ENCODE measurements at regions not wholly inside any gene's neighbourhood (a gene's known extent, or its start where the extent isn't known, plus 50 kb on each side); places are given as distances from the start of the nearest gene placed in this dataset.

DNA sequence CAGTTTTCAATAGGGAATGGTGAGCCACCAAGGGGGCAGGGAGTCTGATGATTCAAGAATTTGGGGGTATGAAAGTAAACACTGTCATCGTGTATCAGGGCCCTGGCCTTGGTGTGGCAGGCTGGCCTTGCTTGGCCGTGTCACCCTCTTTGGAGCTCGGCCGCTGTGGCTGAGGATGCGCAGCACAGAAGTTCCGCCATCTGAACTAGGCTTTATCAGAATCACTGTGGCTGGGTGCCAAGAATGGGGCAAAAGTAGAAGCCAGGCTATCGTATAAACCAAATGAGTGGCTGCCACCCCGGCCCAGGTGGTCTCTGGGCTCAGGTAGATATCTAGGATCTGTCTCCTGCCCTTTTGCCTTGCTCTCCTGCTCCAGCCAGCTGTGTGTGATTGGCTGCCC lies 137.4 kb downstream of the PAPOLA start:
- Histone ChIP-seq H3K27ac (ENCODE audit: low read depth, low read length) (no peak overlapping the region), H3K4me1 (ENCODE audit: control insufficient read depth, insufficient read depth, low read length) (no peaks in the 10 kb centered on the region), H3K9ac (ENCODE audit: low read length) (no peak overlapping the region), H3K27me3 (ENCODE audit: control insufficient read depth, insufficient read depth, low read length) (no peaks in the 10 kb centered on the region), H3K36me3 (ENCODE audit: control insufficient read depth, insufficient read depth, low read length) (no peaks in the 10 kb centered on the region), H3K9me3 (ENCODE audit: control insufficient read depth, insufficient read depth, low read depth, low read length) (no peaks in the 10 kb centered on the region), H3K4me3 (ENCODE audit: low read depth, low read length) (no peak overlapping the region)

GRCh38 chr14:96648506-96649326 lies 146.5 kb downstream of the PAPOLA start:
- Histone ChIP-seq H3K4me3 (ENCODE audit: low read depth, low read length) (no peak overlapping the region), H3K36me3 (ENCODE audit: control insufficient read depth, insufficient read depth, low read length) (no peaks in the 10 kb centered on the region), H3K27ac (ENCODE audit: low read depth, low read length) (no peak overlapping the region), H3K9ac (ENCODE audit: low read length) (no peak overlapping the region), H3K9me3 (ENCODE audit: control insufficient read depth, insufficient read depth, low read depth, low read length) (no peaks in the 10 kb centered on the region), H3K4me1 (ENCODE audit: control insufficient read depth, insufficient read depth, low read length) (no peaks in the 10 kb centered on the region), H3K27me3 (ENCODE audit: control insufficient read depth, insufficient read depth, low read length) (no peaks in the 10 kb centered on the region)

DNA sequence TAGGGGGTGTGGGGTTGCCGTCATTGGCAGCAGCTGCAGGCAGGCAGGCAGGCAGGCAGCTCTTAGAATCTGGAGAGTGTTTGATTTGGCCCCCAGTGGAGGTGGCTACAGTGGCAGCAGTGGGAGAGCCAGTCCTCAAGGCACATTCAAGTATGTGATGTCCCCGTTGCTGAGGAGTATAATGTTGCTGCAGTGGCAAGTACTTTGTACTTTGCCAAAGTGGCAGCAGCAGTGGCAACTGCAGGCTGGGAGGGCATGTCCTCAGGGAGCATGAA lies 147.1 kb downstream of the PAPOLA start:
- no peaks in the 10 kb centered on the region for H3K27me3 ChIP-seq (ENCODE audit: control insufficient read depth, insufficient read depth, low read length)
- no peaks in the 10 kb centered on the region for H3K36me3 ChIP-seq (ENCODE audit: control insufficient read depth, insufficient read depth, low read length)
- no peak overlapping the region for H3K9ac ChIP-seq (ENCODE audit: low read length)
- no peak overlapping the region for H3K27ac ChIP-seq (ENCODE audit: low read depth, low read length)
- H3K4me3 ChIP-seq (ENCODE audit: low read depth, low read length): no peak overlapping the region
- no peaks in the 10 kb centered on the region for H3K4me1 ChIP-seq (ENCODE audit: control insufficient read depth, insufficient read depth, low read length)
- no peaks in the 10 kb centered on the region for H3K9me3 ChIP-seq (ENCODE audit: control insufficient read depth, insufficient read depth, low read depth, low read length)

- Histone ChIP-seq H3K9me3 (ENCODE audit: control insufficient read depth, insufficient read depth, low read depth, low read length) (no peaks in the 10 kb centered on the region), H3K9ac (ENCODE audit: low read length) (no peak overlapping the region), H3K27me3 (ENCODE audit: control insufficient read depth, insufficient read depth, low read length) (no peaks in the 10 kb centered on the region), H3K4me1 (ENCODE audit: control insufficient read depth, insufficient read depth, low read length) (no peaks in the 10 kb centered on the region), H3K36me3 (ENCODE audit: control insufficient read depth, insufficient read depth, low read length) (no peaks in the 10 kb centered on the region), H3K27ac (ENCODE audit: low read depth, low read length) (no peak overlapping the region), H3K4me3 (ENCODE audit: low read depth, low read length) (no peak overlapping the region)
Observed at GRCh38 chr14:96653597-96653996, 143.6 kb upstream of the VRK1 start.

DNA sequence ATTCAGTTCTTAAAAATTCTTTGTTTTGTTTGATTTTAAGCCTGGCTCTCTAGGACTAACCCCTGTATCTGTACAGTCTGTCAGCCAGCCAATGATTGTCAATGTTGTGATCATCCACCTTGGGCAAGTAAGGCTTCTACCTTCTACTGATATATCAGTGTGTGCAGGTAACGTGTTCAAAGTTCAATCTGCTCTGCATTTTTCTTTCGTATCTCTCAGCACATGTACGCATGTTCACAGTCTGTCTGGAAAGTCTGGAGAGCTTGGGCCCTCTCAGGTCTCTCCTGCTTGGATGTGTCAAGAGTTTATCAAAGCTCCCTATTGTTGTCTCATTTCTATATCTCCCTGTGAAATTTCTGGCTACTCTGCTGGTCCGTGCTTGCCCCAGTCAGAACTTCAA lies 138.6 kb upstream of the VRK1 start:
- no peaks in the 10 kb centered on the region for H3K36me3 ChIP-seq (ENCODE audit: control insufficient read depth, insufficient read depth, low read length)
- no peaks in the 10 kb centered on the region for H3K9me3 ChIP-seq (ENCODE audit: control insufficient read depth, insufficient read depth, low read depth, low read length)
- H3K27ac ChIP-seq (ENCODE audit: low read depth, low read length): no peak overlapping the region
- no peaks in the 10 kb centered on the region for H3K27me3 ChIP-seq (ENCODE audit: control insufficient read depth, insufficient read depth, low read length)
- H3K4me3 ChIP-seq (ENCODE audit: low read depth, low read length): no peak overlapping the region
- H3K9ac ChIP-seq (ENCODE audit: low read length): no peak overlapping the region
- H3K4me1 ChIP-seq (ENCODE audit: control insufficient read depth, insufficient read depth, low read length): 0 out of 2 replicates have a peak, but pooled peaks cover 3% of the 10 kb centered on the region

DNA sequence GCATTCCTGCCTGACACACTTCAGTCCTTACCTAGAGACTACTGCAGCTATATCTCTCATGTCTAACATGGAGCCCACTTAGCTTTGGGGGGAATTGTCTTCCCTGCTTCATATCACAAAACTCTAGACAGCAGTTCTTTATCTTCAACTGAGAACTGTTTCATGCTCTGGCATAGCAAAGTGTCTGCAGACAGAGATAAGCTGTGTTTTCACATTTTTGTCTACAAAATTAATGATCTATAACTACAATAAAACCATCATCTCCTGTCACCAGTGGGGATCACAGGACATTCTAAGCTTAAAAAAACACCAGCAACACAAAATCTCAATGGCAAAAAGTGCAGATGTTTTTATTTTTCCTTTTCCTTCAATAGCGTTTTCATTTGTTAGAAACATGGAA lies 137.1 kb upstream of the VRK1 start:
- Histone ChIP-seq H3K27ac (ENCODE audit: low read depth, low read length) (no peak overlapping the region), H3K27me3 (ENCODE audit: control insufficient read depth, insufficient read depth, low read length) (no peaks in the 10 kb centered on the region), H3K4me1 (ENCODE audit: control insufficient read depth, insufficient read depth, low read length) (0 out of 2 replicates have a peak, but pooled peaks cover 3% of the 10 kb centered on the region), H3K9me3 (ENCODE audit: control insufficient read depth, insufficient read depth, low read depth, low read length) (no peaks in the 10 kb centered on the region), H3K9ac (ENCODE audit: low read length) (no peak overlapping the region), H3K4me3 (ENCODE audit: low read depth, low read length) (no peak overlapping the region), H3K36me3 (ENCODE audit: control insufficient read depth, insufficient read depth, low read length) (no peaks in the 10 kb centered on the region)

- Histone ChIP-seq H3K27ac (ENCODE audit: low read depth, low read length) (no peak overlapping the region), H3K4me3 (ENCODE audit: low read depth, low read length) (no peak overlapping the region), H3K9me3 (ENCODE audit: control insufficient read depth, insufficient read depth, low read depth, low read length) (0 out of 2 replicates have a peak, but pooled peaks cover 3% of the 10 kb centered on the region), H3K27me3 (ENCODE audit: control insufficient read depth, insufficient read depth, low read length) (no peaks in the 10 kb centered on the region), H3K4me1 (ENCODE audit: control insufficient read depth, insufficient read depth, low read length) (0 out of 2 replicates have a peak, but pooled peaks cover 3% of the 10 kb centered on the region), H3K36me3 (ENCODE audit: control insufficient read depth, insufficient read depth, low read length) (no peaks in the 10 kb centered on the region), H3K9ac (ENCODE audit: low read length) (no peak overlapping the region)
Observed at GRCh38 chr14:96660667-96661066, 136.5 kb upstream of the VRK1 start.

DNA sequence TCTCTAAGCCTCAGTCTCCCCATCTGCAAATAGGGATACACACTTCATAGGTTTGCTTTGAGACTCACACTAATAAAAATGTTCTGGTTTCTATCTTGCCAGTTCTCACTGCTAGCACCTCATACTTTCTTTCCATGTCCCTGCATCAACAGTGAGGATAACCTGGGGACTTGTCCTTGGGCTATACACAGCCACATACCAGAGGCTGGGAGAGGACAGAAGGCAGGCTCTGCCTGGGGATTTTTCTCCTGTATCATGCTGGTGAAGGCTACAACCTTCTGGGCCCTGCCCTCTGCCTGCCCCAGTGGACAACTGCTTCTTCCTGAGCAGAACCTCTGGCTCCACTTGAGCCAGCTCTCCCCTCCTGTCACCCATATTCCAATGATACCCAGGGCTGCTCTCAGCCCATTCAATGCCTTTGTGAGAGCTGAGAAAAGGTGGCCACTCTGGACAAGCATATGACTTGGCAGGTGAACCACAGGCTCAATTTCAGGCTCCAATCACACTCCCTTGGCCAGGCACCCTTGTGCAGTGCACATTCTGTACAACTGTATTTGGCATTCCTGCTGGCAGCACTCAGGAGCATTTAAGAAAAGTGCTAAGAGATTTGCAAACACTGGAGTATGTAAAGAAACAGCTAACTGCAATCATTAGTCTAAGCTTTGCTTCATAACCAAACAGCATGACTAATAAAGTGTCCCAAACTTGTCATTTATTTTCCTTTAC lies 135.8 kb upstream of the VRK1 start:
- Histone ChIP-seq H3K9ac (ENCODE audit: low read length) (no peak overlapping the region), H3K4me1 (ENCODE audit: control insufficient read depth, insufficient read depth, low read length) (0 out of 2 replicates have a peak, but pooled peaks cover 3% of the 10 kb centered on the region), H3K27me3 (ENCODE audit: control insufficient read depth, insufficient read depth, low read length) (no peaks in the 10 kb centered on the region), H3K27ac (ENCODE audit: low read depth, low read length) (no peak overlapping the region), H3K9me3 (ENCODE audit: control insufficient read depth, insufficient read depth, low read depth, low read length) (peaks cover 6% of the 10 kb centered on the region; the same call in 1 of the 2 replicates), H3K36me3 (ENCODE audit: control insufficient read depth, insufficient read depth, low read length) (no peaks in the 10 kb centered on the region), H3K4me3 (ENCODE audit: low read depth, low read length) (no peak overlapping the region)

- no peak overlapping the region for H3K9ac ChIP-seq (ENCODE audit: low read length)
- no peaks in the 10 kb centered on the region for H3K27me3 ChIP-seq (ENCODE audit: control insufficient read depth, insufficient read depth, low read length)
- H3K4me1 ChIP-seq (ENCODE audit: control insufficient read depth, insufficient read depth, low read length): 0 out of 2 replicates have a peak, but pooled peaks cover 3% of the 10 kb centered on the region
- H3K4me3 ChIP-seq (ENCODE audit: low read depth, low read length): no peak overlapping the region
- no peaks in the 10 kb centered on the region for H3K36me3 ChIP-seq (ENCODE audit: control insufficient read depth, insufficient read depth, low read length)
- no peak overlapping the region for H3K27ac ChIP-seq (ENCODE audit: low read depth, low read length)
- peaks cover 6% of the 10 kb centered on the region; the same call in 1 of the 2 replicates for H3K9me3 ChIP-seq (ENCODE audit: control insufficient read depth, insufficient read depth, low read depth, low read length)
Observed at GRCh38 chr14:96662116-96662970, 134.8 kb upstream of the VRK1 start.

- Histone ChIP-seq H3K4me3 (ENCODE audit: low read depth, low read length) (no peak overlapping the region), H3K4me1 (ENCODE audit: control insufficient read depth, insufficient read depth, low read length) (0 out of 2 replicates have a peak, but pooled peaks cover 3% of the 10 kb centered on the region), H3K27me3 (ENCODE audit: control insufficient read depth, insufficient read depth, low read length) (no peaks in the 10 kb centered on the region), H3K27ac (ENCODE audit: low read depth, low read length) (no peak overlapping the region), H3K9ac (ENCODE audit: low read length) (no peak overlapping the region), H3K9me3 (ENCODE audit: control insufficient read depth, insufficient read depth, low read depth, low read length) (peaks cover 6% of the 10 kb centered on the region; the same call in 1 of the 2 replicates), H3K36me3 (ENCODE audit: control insufficient read depth, insufficient read depth, low read length) (no peaks in the 10 kb centered on the region)
Observed at GRCh38 chr14:96663076-96663475, 134.1 kb upstream of the VRK1 start.
